ENCODE measurements at regions not wholly inside any gene's neighbourhood (a gene's known extent, or its start where the extent isn't known, plus 50 kb on each side); places are given as distances from the start of the nearest gene placed in this dataset.
A peak's percentile ranks its signal among the peaks of the same experiment; 100 is the strongest.

DNA sequence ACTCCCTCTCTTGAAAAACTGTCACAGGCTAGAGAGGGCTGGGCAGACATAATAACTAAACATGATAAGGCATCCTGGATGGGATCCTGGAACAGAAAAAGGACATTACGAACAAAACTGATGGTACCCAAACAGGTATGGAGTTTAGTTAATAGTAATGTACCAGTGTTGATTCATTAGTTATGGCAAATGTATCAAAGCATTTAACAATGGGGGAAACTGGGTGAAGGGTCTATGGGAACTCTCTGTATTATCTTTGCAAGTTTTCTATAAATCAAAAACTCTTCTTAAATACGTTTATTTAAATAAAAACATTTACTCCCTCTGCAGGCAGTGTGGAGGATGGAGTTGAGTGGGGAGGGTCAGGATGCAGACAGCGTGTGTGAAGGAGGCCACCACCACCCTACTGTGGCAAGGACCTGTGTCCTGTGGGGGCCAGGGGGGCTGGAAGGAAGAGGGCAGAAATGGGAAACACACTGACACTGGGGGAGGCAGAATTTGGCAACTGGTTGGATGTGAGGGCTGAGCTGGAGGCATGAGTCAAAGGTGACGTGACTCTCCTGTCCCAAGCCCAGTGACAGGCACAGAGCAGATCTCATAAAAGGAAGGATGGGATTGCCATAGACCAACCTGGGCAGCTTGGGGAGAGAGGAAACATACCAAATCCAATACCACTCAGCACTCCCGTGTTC is 59.6 kb upstream of the ITGA11 start:
- H3K36me3 ChIP-seq (ENCODE audit: control insufficient read depth, insufficient read depth, low read length): no peaks in the 10 kb centered on the region
- H4K20me1 ChIP-seq (ENCODE audit: insufficient read depth, low read length): no peaks in the 10 kb centered on the region
- no TSS peak for BruUV-seq (replicated peaks)
- H4K5ac ChIP-seq (ENCODE audit: low read depth, low read length): no peak overlapping the region
- DNase-seq: no peak
- POLR2A ChIA-PET (ENCODE audit: unreplicated experiment): no interaction called here
- TF ChIP-seq RFX5 (IDR thresholded peaks at IDR 0.05; ENCODE audit: low read depth, low read length) (no peak), NFE2L2 (IDR thresholded peaks at IDR 0.05; ENCODE audit: low read depth, low read length) (no peak), SMC3 (IDR thresholded peaks at IDR 0.05; ENCODE audit: low read depth, low read length) (no peak), BHLHE40 (IDR thresholded peaks at IDR 0.05; ENCODE audit: low read depth, low read length) (no peak), CHD1 (IDR thresholded peaks at IDR 0.05; ENCODE audit: low read depth, low read length) (no peak), RAD21 (IDR thresholded peaks at IDR 0.05; ENCODE audit: low read length) (no peak), MAFK (IDR thresholded peaks at IDR 0.05; ENCODE audit: low read depth, low read length) (no peak), POLR2A (IDR thresholded peaks at IDR 0.05; ENCODE audit: low read depth, low read length) (no peak), USF2 (IDR thresholded peaks at IDR 0.05; ENCODE audit: low read depth, low read length) (no peak), MAZ (IDR thresholded peaks at IDR 0.05; ENCODE audit: borderline replicate concordance, low read depth, low read length) (no peak)
- TF ChIP-seq, protein P1, sequence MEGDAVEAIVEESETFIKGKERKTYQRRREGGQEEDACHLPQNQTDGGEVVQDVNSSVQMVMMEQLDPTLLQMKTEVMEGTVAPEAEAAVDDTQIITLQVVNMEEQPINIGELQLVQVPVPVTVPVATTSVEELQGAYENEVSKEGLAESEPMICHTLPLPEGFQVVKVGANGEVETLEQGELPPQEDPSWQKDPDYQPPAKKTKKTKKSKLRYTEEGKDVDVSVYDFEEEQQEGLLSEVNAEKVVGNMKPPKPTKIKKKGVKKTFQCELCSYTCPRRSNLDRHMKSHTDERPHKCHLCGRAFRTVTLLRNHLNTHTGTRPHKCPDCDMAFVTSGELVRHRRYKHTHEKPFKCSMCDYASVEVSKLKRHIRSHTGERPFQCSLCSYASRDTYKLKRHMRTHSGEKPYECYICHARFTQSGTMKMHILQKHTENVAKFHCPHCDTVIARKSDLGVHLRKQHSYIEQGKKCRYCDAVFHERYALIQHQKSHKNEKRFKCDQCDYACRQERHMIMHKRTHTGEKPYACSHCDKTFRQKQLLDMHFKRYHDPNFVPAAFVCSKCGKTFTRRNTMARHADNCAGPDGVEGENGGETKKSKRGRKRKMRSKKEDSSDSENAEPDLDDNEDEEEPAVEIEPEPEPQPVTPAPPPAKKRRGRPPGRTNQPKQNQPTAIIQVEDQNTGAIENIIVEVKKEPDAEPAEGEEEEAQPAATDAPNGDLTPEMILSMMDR (conservative IDR thresholded peaks at IDR 0.05; ENCODE audit: low read depth, low read length): no peak
- TF ChIP-seq, protein P2, sequence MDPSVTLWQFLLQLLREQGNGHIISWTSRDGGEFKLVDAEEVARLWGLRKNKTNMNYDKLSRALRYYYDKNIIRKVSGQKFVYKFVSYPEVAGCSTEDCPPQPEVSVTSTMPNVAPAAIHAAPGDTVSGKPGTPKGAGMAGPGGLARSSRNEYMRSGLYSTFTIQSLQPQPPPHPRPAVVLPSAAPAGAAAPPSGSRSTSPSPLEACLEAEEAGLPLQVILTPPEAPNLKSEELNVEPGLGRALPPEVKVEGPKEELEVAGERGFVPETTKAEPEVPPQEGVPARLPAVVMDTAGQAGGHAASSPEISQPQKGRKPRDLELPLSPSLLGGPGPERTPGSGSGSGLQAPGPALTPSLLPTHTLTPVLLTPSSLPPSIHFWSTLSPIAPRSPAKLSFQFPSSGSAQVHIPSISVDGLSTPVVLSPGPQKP (IDR thresholded peaks at IDR 0.05; ENCODE audit: borderline replicate concordance, low read depth, low read length): no peak
- no peak overlapping the region for H3K4ac ChIP-seq (ENCODE audit: low read depth, low read length)
- no peaks in the 10 kb centered on the region for H3K79me1 ChIP-seq (ENCODE audit: low read depth in 1 of 2, low read length in 2 of 2)
- H4K91ac ChIP-seq (ENCODE audit: insufficient read depth, low read depth, low read length): no peak overlapping the region
- H3K18ac ChIP-seq (ENCODE audit: low read depth, low read length): no peak overlapping the region
- peaks cover 22% of the 10 kb centered on the region for H3K27me3 ChIP-seq (ENCODE audit: control insufficient read depth, insufficient read depth, low read length)
- 92% methylated on average over 2 of the region's 5 CpGs; no CpG with 5 or more reads in 1 of the 2 experiments for WGBS, 2 experiments (ENCODE audit: extremely low coverage in 2 of 2, insufficient read length in 1 of 2)
- dilution Hi-C loops (cut with HindIII; ENCODE audit: low sequenced_read_pairs, unreplicated experiment): no loop called here
- CTCF ChIA-PET: interaction anchor here (0.7 kb wide), 1 partner anchor 239 kb away, joined by 3 read pairs; no protein-coding TSS in a partner anchor
- H2AFZ ChIP-seq (replicated peaks; ENCODE audit: low read length, poor library complexity): no peak overlapping the region
- H3K14ac ChIP-seq (replicated peaks; ENCODE audit: low read depth, low read length): no peak overlapping the region
- H3K9me3 ChIP-seq (ENCODE audit: control insufficient read depth, insufficient read depth, low read length): no peaks in the 10 kb centered on the region; the same call in 1 of the 2 replicates
- H3K23ac ChIP-seq (ENCODE audit: low read depth, low read length): no peak overlapping the region
- no peak overlapping the region for H3K4me3 ChIP-seq (ENCODE audit: insufficient read depth, low read depth, low read length)
- intact Hi-C loops (cut with micrococcal nuclease): no loop called here
- no peak overlapping the region for H2BK5ac ChIP-seq (ENCODE audit: low read depth, low read length, poor library complexity, severe bottlenecking)
- H3K56ac ChIP-seq (ENCODE audit: extremely low read depth, insufficient read depth, low read length): no peak overlapping the region
- H3K9ac ChIP-seq (ENCODE audit: low read depth, low read length): no peak overlapping the region
- H2AK5ac ChIP-seq (ENCODE audit: low read depth, low read length): peak overlapping the region; percentile 38; the same call in 1 of the 2 replicates
- H2BK20ac ChIP-seq (ENCODE audit: low read depth, low read length): no peak overlapping the region
- H2AK9ac ChIP-seq (replicated peaks; ENCODE audit: low read depth, low read length, poor library complexity): no peak overlapping the region
- peaks cover 17% of the 10 kb centered on the region for H3K9me1 ChIP-seq (ENCODE audit: insufficient read depth, low read length)
- in situ Hi-C loops (cut with MboI; ENCODE audit: low sequenced_read_pairs): no loop called here
- no peak overlapping the region for H4K8ac ChIP-seq (ENCODE audit: low read depth in 2 of 2, low read length in 2 of 2)
- H3K4me2 ChIP-seq (ENCODE audit: low read depth, low read length): no peak overlapping the region
- peaks cover 10% of the 10 kb centered on the region for H3K4me1 ChIP-seq (ENCODE audit: control insufficient read depth, insufficient read depth, low read length)
- H3K27ac ChIP-seq (ENCODE audit: insufficient read depth, low read length): no peak overlapping the region
- no peak for ATAC-seq (ENCODE audit: low read depth)
- H2BK15ac ChIP-seq (ENCODE audit: low read depth, low read length): no peak overlapping the region
- H2BK120ac ChIP-seq (ENCODE audit: low read depth, low read length): no peak overlapping the region

Data from IMR-90 (cell line).